ENCODE measurements at regions not wholly inside any gene's neighbourhood (a gene's known extent, or its start where the extent isn't known, plus 50 kb on each side); places are given as distances from the start of the nearest gene placed in this dataset.

GRCh38 chr2:198720266-198720665 lies 737.5 kb downstream of the SATB2 start:
- no peak for TF ChIP-seq CTCF (IDR thresholded peaks at IDR 0.05)
- no peak for TF ChIP-seq POLR2AphosphoS5 (IDR thresholded peaks at IDR 0.05)
- no peak for TF ChIP-seq POLR2A (IDR thresholded peaks at IDR 0.05)

All from suprapubic skin (tissue), 4 donors.